Transverse colon (tissue), 4 donors: ENCODE measurements at regions not wholly inside any gene's neighbourhood (a gene's known extent, or its start where the extent isn't known, plus 50 kb on each side); places are given as distances from the start of the nearest gene placed in this dataset.
"Not testable (repeated sequence)": the region's sequence is repeated elsewhere in the genome, so short reads cannot be mapped to it uniquely, and the experiment has no call there.

Experiments
- CTCF ChIP-seq, 5 experiments: fragments of 200-600 bp in 3 of 5; fragments of 450-650 bp in 2 of 5; sonication (generic) in 3 of 5; IDR thresholded peaks; 1 replicate in 2 of 5; 2 replicates in 3 of 5; pipeline ENCODE4 v1.5.1; 2016 to 2017; ENCODE audit warnings: antibody characterized with exemption in 5 of 5, inconsistent platforms in 3 of 5, mild to moderate bottlenecking in 2 of 5, moderate library complexity in 1 of 5
- EP300 ChIP-seq: sonication (generic); formaldehyde crosslinking; IDR thresholded peaks from one replicate; pipeline ENCODE4 v1.6.1; 2017; ENCODE audit warnings: antibody characterized with exemption, low read depth
- POLR2A ChIP-seq: fragments of 450-650 bp; IDR thresholded peaks from one replicate; pipeline ENCODE4 v1.6.1; 2016; ENCODE audit warnings: antibody characterized with exemption, mild to moderate bottlenecking, moderate library complexity
- POLR2AphosphoS5 ChIP-seq, 3 donors: sonication (generic); formaldehyde crosslinking; IDR thresholded peaks; one replicate each; pipeline ENCODE4 v1.6.1; 2016; ENCODE audit warnings: antibody characterized with exemption in 3 of 3

GRCh38 chr18:28240626-28241025 is 63.7 kb upstream of the CDH2 start:
- TF ChIP-seq CTCF (IDR thresholded peaks at IDR 0.05); POLR2AphosphoS5 (IDR thresholded peaks at IDR 0.05); POLR2A; EP300: not testable (repeated sequence)
